DND-41 (cell line): ENCODE measurements at regions not wholly inside any gene's neighbourhood (a gene's known extent, or its start where the extent isn't known, plus 50 kb on each side); places are given as distances from the start of the nearest gene placed in this dataset.

Source experiments
- CTCF ChIP-seq: IDR thresholded peaks from 2 replicates; pipeline ENCODE4 v1.5.1; 2012; ENCODE audit warnings: borderline replicate concordance, low read length, moderate library complexity, mild to moderate bottlenecking; ENCODE audit not compliant: poor library complexity, severe bottlenecking; ENCODE audit errors: extremely low read depth
- EZH2 ChIP-seq: IDR thresholded peaks from 3 replicates; pipeline ENCODE4 v1.6.1; 2012; ENCODE audit warnings: borderline replicate concordance, low read depth, mild to moderate bottlenecking, moderate library complexity, low read length, inconsistent platforms; ENCODE audit not compliant: severe bottlenecking

- no peak for TF ChIP-seq EZH2
- no peak for TF ChIP-seq CTCF
These were observed 148.8 kb downstream of the ACTR3 start for GRCh38 chr2:114038710-114039109.
